AG09309 (cell line): ENCODE measurements at regions not wholly inside any gene's neighbourhood (a gene's known extent, or its start where the extent isn't known, plus 50 kb on each side); places are given as distances from the start of the nearest gene placed in this dataset.

Experiments used
- DNase-seq: peaks from one replicate; pipeline ENCODE4 v3.0.0-alpha.2; 2010; ENCODE audit warnings: low read depth
- H3K4me3 ChIP-seq: 2 replicates; pipeline ENCODE4 v1.5.1; 2011; ENCODE audit warnings: mild to moderate bottlenecking, low read depth, low read length, moderate library complexity; ENCODE audit not compliant: control insufficient read depth
- TF ChIP-seq, protein P1 (sequence below): IDR thresholded peaks from 2 replicates; pipeline ENCODE4 v1.5.1; 2011; ENCODE audit warnings: mild to moderate bottlenecking, low read depth, low read length, inconsistent platforms; ENCODE audit not compliant: insufficient read depth, control insufficient read depth; ENCODE audit errors: missing control alignments

GRCh38 chr17:68185820-68186219 lies 62.0 kb upstream of the AMZ2 start:
- TF ChIP-seq, protein P1, sequence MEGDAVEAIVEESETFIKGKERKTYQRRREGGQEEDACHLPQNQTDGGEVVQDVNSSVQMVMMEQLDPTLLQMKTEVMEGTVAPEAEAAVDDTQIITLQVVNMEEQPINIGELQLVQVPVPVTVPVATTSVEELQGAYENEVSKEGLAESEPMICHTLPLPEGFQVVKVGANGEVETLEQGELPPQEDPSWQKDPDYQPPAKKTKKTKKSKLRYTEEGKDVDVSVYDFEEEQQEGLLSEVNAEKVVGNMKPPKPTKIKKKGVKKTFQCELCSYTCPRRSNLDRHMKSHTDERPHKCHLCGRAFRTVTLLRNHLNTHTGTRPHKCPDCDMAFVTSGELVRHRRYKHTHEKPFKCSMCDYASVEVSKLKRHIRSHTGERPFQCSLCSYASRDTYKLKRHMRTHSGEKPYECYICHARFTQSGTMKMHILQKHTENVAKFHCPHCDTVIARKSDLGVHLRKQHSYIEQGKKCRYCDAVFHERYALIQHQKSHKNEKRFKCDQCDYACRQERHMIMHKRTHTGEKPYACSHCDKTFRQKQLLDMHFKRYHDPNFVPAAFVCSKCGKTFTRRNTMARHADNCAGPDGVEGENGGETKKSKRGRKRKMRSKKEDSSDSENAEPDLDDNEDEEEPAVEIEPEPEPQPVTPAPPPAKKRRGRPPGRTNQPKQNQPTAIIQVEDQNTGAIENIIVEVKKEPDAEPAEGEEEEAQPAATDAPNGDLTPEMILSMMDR: no peak
- no peak for DNase-seq
- H3K4me3 ChIP-seq: no peak overlapping the region

DNA sequence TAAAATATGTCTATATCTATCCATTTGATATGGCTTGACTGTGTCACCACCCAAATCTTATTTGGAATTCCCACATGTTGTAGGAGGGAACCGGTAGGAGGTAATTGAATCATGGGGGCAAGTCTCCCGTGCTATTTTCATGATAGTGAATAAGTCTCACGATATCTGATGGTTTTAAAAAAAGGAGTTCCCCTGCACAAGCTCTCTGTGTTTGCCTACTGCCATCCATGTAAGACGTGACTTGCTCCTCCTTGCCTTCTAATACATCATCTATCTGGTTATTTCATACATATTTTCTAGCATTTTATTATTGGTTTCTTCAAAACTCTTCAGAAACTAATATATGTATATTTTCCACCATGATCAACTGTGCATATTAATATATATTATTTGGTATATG lies 57.3 kb upstream of the AMZ2 start:
- no peak overlapping the region for H3K4me3 ChIP-seq
- TF ChIP-seq, protein P1: no peak
- no peak for DNase-seq

- H3K4me3 ChIP-seq: no peak overlapping the region
- TF ChIP-seq, protein P1: no peak
- no peak for DNase-seq
Measured at GRCh38 chr17:68195667-68196393, 52.0 kb upstream of the AMZ2 start.

GRCh38 chr17:68196394-68197090 lies 51.3 kb upstream of the AMZ2 start:
- no peak overlapping the region for H3K4me3 ChIP-seq
- TF ChIP-seq, protein P1: no peak
- no peak for DNase-seq

DNA sequence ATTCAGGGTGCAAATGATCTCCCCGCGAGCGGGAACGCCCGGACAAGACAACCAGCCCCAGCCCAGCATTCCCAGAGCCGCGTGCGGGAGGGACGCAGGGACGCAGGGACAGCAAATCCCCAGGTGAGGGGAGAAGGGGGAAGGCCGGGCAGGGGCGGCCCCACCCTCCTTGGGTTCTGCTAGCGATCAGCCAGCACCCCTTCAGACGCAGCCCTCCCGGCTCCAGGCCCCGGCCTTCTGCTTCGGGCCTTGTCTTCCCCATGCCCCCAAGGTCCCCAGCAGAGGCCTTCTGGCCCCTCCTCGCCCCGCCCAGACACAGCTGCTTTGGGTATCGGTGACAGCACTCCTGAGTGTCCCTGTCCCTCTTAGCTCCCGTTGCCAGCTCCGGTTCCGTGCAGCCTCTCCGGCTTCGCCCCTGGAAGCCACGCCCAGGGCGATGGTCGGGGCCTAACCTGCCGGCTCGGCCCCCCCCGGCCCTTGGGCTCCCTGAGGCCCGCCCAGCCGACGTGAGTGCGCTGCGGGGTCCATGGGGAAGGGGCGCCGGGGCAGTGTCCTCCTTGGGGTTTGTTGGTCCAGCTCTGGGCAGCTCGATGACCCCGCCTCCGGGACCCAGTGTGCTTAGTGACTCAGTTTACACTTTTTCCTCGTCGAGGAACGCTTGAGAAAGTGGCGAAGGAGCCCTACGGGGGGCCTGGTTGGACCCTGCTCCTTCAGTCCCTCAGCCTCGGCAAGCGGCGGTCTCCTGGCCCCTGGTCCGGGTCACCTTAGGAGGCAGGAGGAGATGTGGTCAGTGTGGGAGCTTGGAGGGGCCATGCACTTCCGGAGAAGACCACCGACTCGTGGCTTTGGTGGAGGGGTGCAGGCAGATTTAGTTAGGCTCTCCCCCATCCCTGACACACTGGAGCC lies 50.5 kb upstream of the AMZ2 start:
- TF ChIP-seq, protein P1: no peak
- DNase-seq: no peak
- H3K4me3 ChIP-seq: no peak overlapping the region
